ENCODE measurements at regions not wholly inside any gene's neighbourhood (a gene's known extent, or its start where the extent isn't known, plus 50 kb on each side); places are given as distances from the start of the nearest gene placed in this dataset.

DNA sequence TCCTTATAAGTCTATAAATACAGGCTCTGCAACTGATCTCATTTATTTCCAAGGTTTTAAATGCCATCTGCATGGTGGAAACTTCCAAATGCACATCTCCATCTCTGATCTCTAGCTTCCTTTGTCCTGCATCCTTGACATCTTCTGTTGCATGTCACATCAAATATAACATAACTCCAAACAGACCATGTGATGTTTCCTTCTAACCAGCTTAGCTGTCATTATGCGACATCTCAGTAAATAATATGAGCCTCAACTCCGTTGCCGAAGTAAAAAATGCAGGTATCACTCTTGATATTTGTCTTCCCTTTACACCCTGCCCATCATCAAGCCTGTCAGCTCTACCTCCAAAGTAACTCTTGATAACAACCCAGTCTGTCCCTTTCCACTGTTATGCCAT lies 506.4 kb upstream of the C9orf72 start:
- Histone ChIP-seq H3K56ac (ENCODE audit: extremely low read depth, insufficient read depth, low read length) (no peak overlapping the region), H3K23ac (ENCODE audit: low read depth, low read length) (no peak overlapping the region), H4K8ac (ENCODE audit: low read depth in 2 of 2, low read length in 2 of 2) (no peak overlapping the region), H3K36me3 (ENCODE audit: control insufficient read depth, insufficient read depth, low read length) (no peaks in the 10 kb centered on the region), H3K27me3 (ENCODE audit: control insufficient read depth, insufficient read depth, low read length) (no peaks in the 10 kb centered on the region), H3K4ac (ENCODE audit: low read depth, low read length) (no peak overlapping the region), H2BK20ac (ENCODE audit: low read depth, low read length) (no peak overlapping the region), H2AK9ac (replicated peaks; ENCODE audit: low read depth, low read length, poor library complexity) (no peak overlapping the region), H3K4me1 (ENCODE audit: control insufficient read depth, insufficient read depth, low read length) (no peaks in the 10 kb centered on the region), H2BK120ac (ENCODE audit: low read depth, low read length) (no peak overlapping the region), H2BK5ac (ENCODE audit: low read depth, low read length, poor library complexity, severe bottlenecking) (no peak overlapping the region), H3K4me2 (ENCODE audit: low read depth, low read length) (no peak overlapping the region), H2AK5ac (ENCODE audit: low read depth, low read length) (no peak overlapping the region), H3K79me1 (ENCODE audit: low read depth in 1 of 2, low read length in 2 of 2) (no peaks in the 10 kb centered on the region), H2AFZ (replicated peaks; ENCODE audit: low read length, poor library complexity) (no peak overlapping the region), H3K9me3 (ENCODE audit: control insufficient read depth, insufficient read depth, low read length) (no peaks in the 10 kb centered on the region), H3K9me1 (ENCODE audit: insufficient read depth, low read length) (no peaks in the 10 kb centered on the region), H2BK15ac (ENCODE audit: low read depth, low read length) (no peak overlapping the region), H3K18ac (ENCODE audit: low read depth, low read length) (no peak overlapping the region), H4K20me1 (ENCODE audit: insufficient read depth, low read length) (no peaks in the 10 kb centered on the region), H3K14ac (replicated peaks; ENCODE audit: low read depth, low read length) (no peak overlapping the region), H3K27ac (ENCODE audit: insufficient read depth, low read length) (no peak overlapping the region), H4K91ac (ENCODE audit: insufficient read depth, low read depth, low read length) (no peak overlapping the region), H4K5ac (ENCODE audit: low read depth, low read length) (no peak overlapping the region), H3K9ac (ENCODE audit: low read depth, low read length) (no peak overlapping the region), H3K4me3 (ENCODE audit: insufficient read depth, low read depth, low read length) (no peak overlapping the region)
- no TSS peak for BruUV-seq (replicated peaks)
- CTCF ChIA-PET: no interaction called here
- in situ Hi-C loops (cut with MboI; ENCODE audit: low sequenced_read_pairs) (no loop called here), dilution Hi-C loops (cut with HindIII; ENCODE audit: low sequenced_read_pairs, unreplicated experiment) (no loop called here), intact Hi-C loops (cut with micrococcal nuclease) (no loop called here)
- POLR2A ChIA-PET (ENCODE audit: unreplicated experiment): no interaction called here
- WGBS, 2 experiments (ENCODE audit: extremely low coverage in 2 of 2, insufficient read length in 1 of 2): 83% methylated on average over 1 of the region's 3 CpGs; no CpG with 5 or more reads in 1 of the 2 experiments
- ATAC-seq (ENCODE audit: low read depth): no peak
- DNase-seq: no peak
- TF ChIP-seq RAD21 (IDR thresholded peaks at IDR 0.05; ENCODE audit: low read length): no peak
- no peak for TF ChIP-seq FOS (IDR thresholded peaks at IDR 0.05; ENCODE audit: low read depth, low read length)
